GM23338 (cell line): ENCODE measurements at regions not wholly inside any gene's neighbourhood (a gene's known extent, or its start where the extent isn't known, plus 50 kb on each side); places are given as distances from the start of the nearest gene placed in this dataset.

ENCODE experiments used
- ATAC-seq: fragments of 200-7000 bp; cut with Tn5 transposase; 3 replicates; pipeline ENCODE4 v1.9.1; 2020
- DNase-seq: peaks from one replicate; pipeline ENCODE4 v3.0.0-alpha.2; 2015; ENCODE audit warnings: low spot score
- H2AFZ ChIP-seq: fragments of 200-600 bp; sonication (generic); 2 replicates; pipeline ENCODE4 v1.8.0; 2016; ENCODE audit warnings: antibody characterized with exemption, mild to moderate bottlenecking, moderate library complexity
- H3F3A ChIP-seq: fragments of 200-600 bp; sonication (generic); replicated peaks from 2 replicates; pipeline ENCODE4 v1.8.0; 2017; ENCODE audit warnings: antibody characterized with exemption, mixed run types, low read depth
- H3K27ac ChIP-seq: fragments of 200-600 bp; sonication (generic); 2 replicates; pipeline ENCODE4 v1.6.1; 2016; ENCODE audit warnings: low read depth
- H3K27me3 ChIP-seq: fragments of 200-600 bp; sonication (generic); 2 replicates; pipeline ENCODE4 v1.8.0; 2016; ENCODE audit warnings: mild to moderate bottlenecking, mixed run types, moderate library complexity; ENCODE audit not compliant: insufficient read depth
- H3K36me3 ChIP-seq: fragments of 200-600 bp; sonication (generic); 2 replicates; pipeline ENCODE4 v1.8.0; 2016; ENCODE audit warnings: mild to moderate bottlenecking; ENCODE audit not compliant: insufficient read depth
- H3K4me1 ChIP-seq: fragments of 200-600 bp; sonication (generic); 2 replicates; pipeline ENCODE4 v1.8.0; 2016; ENCODE audit warnings: mild to moderate bottlenecking, moderate library complexity; ENCODE audit not compliant: insufficient read depth
- H3K4me2 ChIP-seq: fragments of 200-600 bp; sonication (generic); 2 replicates; pipeline ENCODE4 v1.7.1; 2017; ENCODE audit warnings: mixed run types
- H3K4me3 ChIP-seq: fragments of 200-600 bp; sonication (generic); 2 replicates; pipeline ENCODE4 v1.6.1; 2016; ENCODE audit warnings: mixed run types
- H3K79me2 ChIP-seq: fragments of 200-600 bp; sonication (generic); replicated peaks from 2 replicates; pipeline ENCODE4 v1.8.0; 2017; ENCODE audit warnings: mild to moderate bottlenecking; ENCODE audit not compliant: insufficient read depth
- H3K9me2 ChIP-seq: fragments of 200-600 bp; sonication (generic); 2 replicates; pipeline ENCODE4 v1.8.0; 2017; ENCODE audit not compliant: insufficient read depth
- H4K20me1 ChIP-seq: fragments of 200-600 bp; sonication (generic); replicated peaks from 2 replicates; pipeline ENCODE4 v1.8.0; 2017; ENCODE audit warnings: mild to moderate bottlenecking; ENCODE audit not compliant: insufficient read depth
- H3K27ac Mint-ChIP-seq: 2 replicates; pipeline ENCODE4 v1.8.0; 2020; ENCODE audit warnings: inconsistent platforms, mild to moderate bottlenecking, moderate library complexity, mixed read lengths
- H3K27me3 Mint-ChIP-seq: 3 replicates; pipeline ENCODE4 v1.8.0; 2022; ENCODE audit warnings: low read depth, mild to moderate bottlenecking, moderate library complexity, mixed read lengths, inconsistent platforms; ENCODE audit not compliant: insufficient read depth, poor library complexity
- H3K36me3 Mint-ChIP-seq: 3 replicates; pipeline ENCODE4 v1.8.0; 2021; ENCODE audit warnings: low read depth, mild to moderate bottlenecking, inconsistent platforms, moderate library complexity, mixed read lengths
- H3K4me1 Mint-ChIP-seq: 3 replicates; pipeline ENCODE4 v1.8.0; 2020; ENCODE audit warnings: mild to moderate bottlenecking, inconsistent platforms, mixed read lengths
- H3K4me3 Mint-ChIP-seq: 3 replicates; pipeline ENCODE4 v1.8.0; 2021; ENCODE audit warnings: moderate library complexity, mild to moderate bottlenecking, inconsistent platforms, mixed read lengths
- H3K9me3 Mint-ChIP-seq: 3 replicates; pipeline ENCODE4 v1.8.0; 2020; ENCODE audit warnings: moderate library complexity, mild to moderate bottlenecking, inconsistent platforms, mixed read lengths
- CREB1 ChIP-seq: fragments of 250-450 bp; sonication (Bioruptor Pico); IDR thresholded peaks from 2 replicates; pipeline ENCODE4 v1.5.0; 2020; ENCODE audit warnings: low read depth, mild to moderate bottlenecking, moderate library complexity
- EZH2 ChIP-seq: fragments of 200-600 bp; sonication (generic); IDR thresholded peaks from one replicate; pipeline ENCODE4 v1.8.0; 2017; ENCODE audit warnings: antibody characterized with exemption, mild to moderate bottlenecking, low read depth; ENCODE audit not compliant: unreplicated experiment
- EZH2phosphoT487 ChIP-seq: fragments of 200-600 bp; sonication (generic); IDR thresholded peaks from one replicate; pipeline ENCODE4 v1.8.1; 2018; ENCODE audit warnings: antibody characterized with exemption; ENCODE audit not compliant: unreplicated experiment
- JUNB ChIP-seq: IDR thresholded peaks from one replicate; pipeline ENCODE4 v1.6.1; 2016; ENCODE audit warnings: antibody characterized with exemption; ENCODE audit not compliant: unreplicated experiment
- NANOG ChIP-seq: IDR thresholded peaks from 2 replicates; pipeline ENCODE4 v1.6.1; 2016; ENCODE audit warnings: antibody characterized with exemption, borderline replicate concordance
- POLR2AphosphoS5 ChIP-seq: IDR thresholded peaks from 2 replicates; pipeline ENCODE4 v1.6.1; 2016; ENCODE audit warnings: antibody characterized with exemption, low read depth
- STAT1 ChIP-seq: IDR thresholded peaks from one replicate; pipeline ENCODE4 v1.6.1; 2016; ENCODE audit warnings: antibody characterized with exemption; ENCODE audit not compliant: unreplicated experiment
- ZNF331 ChIP-seq: fragments of 250-450 bp; sonication (Bioruptor Pico); IDR thresholded peaks from 2 replicates; pipeline ENCODE4 v1.5.0; 2020; ENCODE audit warnings: low read depth, mild to moderate bottlenecking, moderate library complexity
- TF ChIP-seq, protein P1 (sequence below), 2 experiments: fragments of 200-600 bp in 1 of 2; sonication (generic) in 1 of 2; conservative IDR thresholded peaks; 2 replicates each; pipeline versions ENCODE4 v1.5.1 to v1.6.1; 2016 to 2017; ENCODE audit warnings: antibody characterized with exemption in 2 of 2, low read depth in 2 of 2, mild to moderate bottlenecking in 2 of 2, moderate library complexity in 1 of 2
- TF ChIP-seq, protein P2 (sequence below): IDR thresholded peaks from 2 replicates; pipeline ENCODE4 v1.6.1; 2016; ENCODE audit warnings: antibody characterized with exemption
- TF ChIP-seq, protein P3 (sequence below): fragments of 250-450 bp; sonication (Bioruptor Pico); IDR thresholded peaks from 2 replicates; pipeline ENCODE4 v1.5.0; 2020; ENCODE audit warnings: mild to moderate bottlenecking, moderate library complexity

DNA sequence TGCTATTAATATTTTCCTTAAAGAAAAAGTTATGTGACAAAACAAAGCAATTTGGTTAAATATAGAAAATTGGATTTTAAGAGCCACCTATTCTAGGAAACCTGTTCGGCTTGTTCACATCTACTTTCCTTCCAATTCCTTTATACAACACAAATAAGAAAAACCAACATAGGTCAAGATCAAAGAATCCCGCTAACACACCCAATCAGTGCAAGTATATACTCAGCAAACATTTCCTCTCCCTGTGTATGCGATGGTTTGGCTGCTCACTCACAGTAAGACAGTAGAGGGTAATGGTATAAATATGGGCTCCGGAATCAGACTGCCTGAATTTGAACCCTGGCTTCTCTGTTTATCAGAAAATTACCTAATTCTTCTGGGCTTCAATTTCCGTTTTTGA, 757.5 kb upstream of the ZNF608 start:
- Histone ChIP-seq H2AFZ (no peak overlapping the region), H3K27ac (no peak overlapping the region), H3K4me3 (no peak overlapping the region), H3F3A (no peaks in the 10 kb centered on the region), H3K36me3 (no peaks in the 10 kb centered on the region), H3K27me3 (no peaks in the 10 kb centered on the region), H3K9me2 (no peaks in the 10 kb centered on the region), H3K4me2 (no peak overlapping the region), H3K4me1 (peaks cover 13% of the 10 kb centered on the region; the same call in 1 of the 2 replicates), H4K20me1 (no peaks in the 10 kb centered on the region), H3K79me2 (no peaks in the 10 kb centered on the region)
- Mint-ChIP-seq H3K27ac (no peak overlapping the region), H3K27me3 (no peaks in the 10 kb centered on the region), H3K4me1 (peaks cover 13% of the 10 kb centered on the region), H3K36me3 (no peaks in the 10 kb centered on the region; the same call in 2 of the 3 replicates), H3K9me3 (peaks cover 3% of the 10 kb centered on the region; the same call in 2 of the 3 replicates), H3K4me3 (no peak overlapping the region)
- DNase-seq: no peak
- TF ChIP-seq, protein P1, sequence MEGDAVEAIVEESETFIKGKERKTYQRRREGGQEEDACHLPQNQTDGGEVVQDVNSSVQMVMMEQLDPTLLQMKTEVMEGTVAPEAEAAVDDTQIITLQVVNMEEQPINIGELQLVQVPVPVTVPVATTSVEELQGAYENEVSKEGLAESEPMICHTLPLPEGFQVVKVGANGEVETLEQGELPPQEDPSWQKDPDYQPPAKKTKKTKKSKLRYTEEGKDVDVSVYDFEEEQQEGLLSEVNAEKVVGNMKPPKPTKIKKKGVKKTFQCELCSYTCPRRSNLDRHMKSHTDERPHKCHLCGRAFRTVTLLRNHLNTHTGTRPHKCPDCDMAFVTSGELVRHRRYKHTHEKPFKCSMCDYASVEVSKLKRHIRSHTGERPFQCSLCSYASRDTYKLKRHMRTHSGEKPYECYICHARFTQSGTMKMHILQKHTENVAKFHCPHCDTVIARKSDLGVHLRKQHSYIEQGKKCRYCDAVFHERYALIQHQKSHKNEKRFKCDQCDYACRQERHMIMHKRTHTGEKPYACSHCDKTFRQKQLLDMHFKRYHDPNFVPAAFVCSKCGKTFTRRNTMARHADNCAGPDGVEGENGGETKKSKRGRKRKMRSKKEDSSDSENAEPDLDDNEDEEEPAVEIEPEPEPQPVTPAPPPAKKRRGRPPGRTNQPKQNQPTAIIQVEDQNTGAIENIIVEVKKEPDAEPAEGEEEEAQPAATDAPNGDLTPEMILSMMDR (conservative IDR thresholded peaks at IDR 0.05; ENCODE audit: low read depth in 2 of 2): no peak
- TF ChIP-seq EZH2phosphoT487 (no peak), STAT1 (no peak), JUNB (no peak), NANOG (no peak), ZNF331 (CRISPR knock-in tag) (no peak), EZH2 (no peak), POLR2AphosphoS5 (no peak), CREB1 (CRISPR knock-in tag) (no peak)
- TF ChIP-seq, protein P2, sequence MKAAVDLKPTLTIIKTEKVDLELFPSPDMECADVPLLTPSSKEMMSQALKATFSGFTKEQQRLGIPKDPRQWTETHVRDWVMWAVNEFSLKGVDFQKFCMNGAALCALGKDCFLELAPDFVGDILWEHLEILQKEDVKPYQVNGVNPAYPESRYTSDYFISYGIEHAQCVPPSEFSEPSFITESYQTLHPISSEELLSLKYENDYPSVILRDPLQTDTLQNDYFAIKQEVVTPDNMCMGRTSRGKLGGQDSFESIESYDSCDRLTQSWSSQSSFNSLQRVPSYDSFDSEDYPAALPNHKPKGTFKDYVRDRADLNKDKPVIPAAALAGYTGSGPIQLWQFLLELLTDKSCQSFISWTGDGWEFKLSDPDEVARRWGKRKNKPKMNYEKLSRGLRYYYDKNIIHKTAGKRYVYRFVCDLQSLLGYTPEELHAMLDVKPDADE: no peak
- TF ChIP-seq, protein P3, sequence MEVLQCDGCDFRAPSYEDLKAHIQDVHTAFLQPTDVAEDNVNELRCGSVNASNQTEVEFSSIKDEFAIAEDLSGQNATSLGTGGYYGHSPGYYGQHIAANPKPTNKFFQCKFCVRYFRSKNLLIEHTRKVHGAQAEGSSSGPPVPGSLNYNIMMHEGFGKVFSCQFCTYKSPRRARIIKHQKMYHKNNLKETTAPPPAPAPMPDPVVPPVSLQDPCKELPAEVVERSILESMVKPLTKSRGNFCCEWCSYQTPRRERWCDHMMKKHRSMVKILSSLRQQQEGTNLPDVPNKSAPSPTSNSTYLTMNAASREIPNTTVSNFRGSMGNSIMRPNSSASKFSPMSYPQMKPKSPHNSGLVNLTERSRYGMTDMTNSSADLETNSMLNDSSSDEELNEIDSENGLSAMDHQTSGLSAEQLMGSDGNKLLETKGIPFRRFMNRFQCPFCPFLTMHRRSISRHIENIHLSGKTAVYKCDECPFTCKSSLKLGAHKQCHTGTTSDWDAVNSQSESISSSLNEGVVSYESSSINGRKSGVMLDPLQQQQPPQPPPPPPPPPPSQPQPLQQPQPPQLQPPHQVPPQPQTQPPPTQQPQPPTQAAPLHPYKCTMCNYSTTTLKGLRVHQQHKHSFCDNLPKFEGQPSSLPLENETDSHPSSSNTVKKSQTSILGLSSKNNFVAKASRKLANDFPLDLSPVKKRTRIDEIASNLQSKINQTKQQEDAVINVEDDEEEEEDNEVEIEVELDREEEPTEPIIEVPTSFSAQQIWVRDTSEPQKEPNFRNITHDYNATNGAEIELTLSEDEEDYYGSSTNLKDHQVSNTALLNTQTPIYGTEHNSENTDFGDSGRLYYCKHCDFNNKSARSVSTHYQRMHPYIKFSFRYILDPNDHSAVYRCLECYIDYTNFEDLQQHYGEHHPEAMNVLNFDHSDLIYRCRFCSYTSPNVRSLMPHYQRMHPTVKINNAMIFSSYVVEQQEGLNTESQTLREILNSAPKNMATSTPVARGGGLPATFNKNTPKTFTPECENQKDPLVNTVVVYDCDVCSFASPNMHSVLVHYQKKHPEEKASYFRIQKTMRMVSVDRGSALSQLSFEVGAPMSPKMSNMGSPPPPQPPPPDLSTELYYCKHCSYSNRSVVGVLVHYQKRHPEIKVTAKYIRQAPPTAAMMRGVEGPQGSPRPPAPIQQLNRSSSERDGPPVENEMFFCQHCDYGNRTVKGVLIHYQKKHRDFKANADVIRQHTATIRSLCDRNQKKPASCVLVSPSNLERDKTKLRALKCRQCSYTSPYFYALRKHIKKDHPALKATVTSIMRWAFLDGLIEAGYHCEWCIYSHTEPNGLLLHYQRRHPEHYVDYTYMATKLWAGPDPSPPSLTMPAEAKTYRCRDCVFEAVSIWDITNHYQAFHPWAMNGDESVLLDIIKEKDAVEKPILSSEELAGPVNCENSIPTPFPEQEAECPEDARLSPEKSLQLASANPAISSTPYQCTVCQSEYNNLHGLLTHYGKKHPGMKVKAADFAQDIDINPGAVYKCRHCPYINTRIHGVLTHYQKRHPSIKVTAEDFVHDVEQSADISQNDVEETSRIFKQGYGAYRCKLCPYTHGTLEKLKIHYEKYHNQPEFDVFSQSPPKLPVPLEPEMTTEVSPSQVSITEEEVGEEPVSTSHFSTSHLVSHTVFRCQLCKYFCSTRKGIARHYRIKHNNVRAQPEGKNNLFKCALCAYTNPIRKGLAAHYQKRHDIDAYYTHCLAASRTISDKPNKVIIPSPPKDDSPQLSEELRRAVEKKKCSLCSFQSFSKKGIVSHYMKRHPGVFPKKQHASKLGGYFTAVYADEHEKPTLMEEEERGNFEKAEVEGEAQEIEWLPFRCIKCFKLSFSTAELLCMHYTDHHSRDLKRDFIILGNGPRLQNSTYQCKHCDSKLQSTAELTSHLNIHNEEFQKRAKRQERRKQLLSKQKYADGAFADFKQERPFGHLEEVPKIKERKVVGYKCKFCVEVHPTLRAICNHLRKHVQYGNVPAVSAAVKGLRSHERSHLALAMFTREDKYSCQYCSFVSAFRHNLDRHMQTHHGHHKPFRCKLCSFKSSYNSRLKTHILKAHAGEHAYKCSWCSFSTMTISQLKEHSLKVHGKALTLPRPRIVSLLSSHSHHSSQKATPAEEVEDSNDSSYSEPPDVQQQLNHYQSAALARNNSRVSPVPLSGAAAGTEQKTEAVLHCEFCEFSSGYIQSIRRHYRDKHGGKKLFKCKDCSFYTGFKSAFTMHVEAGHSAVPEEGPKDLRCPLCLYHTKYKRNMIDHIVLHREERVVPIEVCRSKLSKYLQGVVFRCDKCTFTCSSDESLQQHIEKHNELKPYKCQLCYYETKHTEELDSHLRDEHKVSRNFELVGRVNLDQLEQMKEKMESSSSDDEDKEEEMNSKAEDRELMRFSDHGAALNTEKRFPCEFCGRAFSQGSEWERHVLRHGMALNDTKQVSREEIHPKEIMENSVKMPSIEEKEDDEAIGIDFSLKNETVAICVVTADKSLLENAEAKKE (CRISPR knock-in tag): no peak
- ATAC-seq: no peak
